ENCODE measurements at regions not wholly inside any gene's neighbourhood (a gene's known extent, or its start where the extent isn't known, plus 50 kb on each side); places are given as distances from the start of the nearest gene placed in this dataset.

DNA sequence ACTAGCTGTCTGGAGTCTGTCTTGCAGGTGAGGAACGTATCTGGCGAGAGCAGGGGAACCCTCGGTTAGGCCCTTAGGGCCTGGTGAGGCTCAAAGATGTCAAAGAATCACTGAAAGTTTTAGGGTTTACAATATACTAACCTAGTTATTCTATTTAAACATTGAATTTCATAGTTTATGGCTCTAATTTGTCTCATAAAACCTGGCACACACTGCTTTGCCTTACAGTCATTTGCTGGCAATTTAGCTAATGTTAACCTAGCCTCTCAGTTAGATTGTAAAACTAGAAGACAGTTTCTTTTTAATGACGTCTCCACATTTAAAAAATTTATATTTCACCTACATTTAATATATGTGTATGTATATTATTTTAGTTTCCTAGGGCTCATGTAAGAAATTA lies 89.6 kb upstream of the DOCK10 start:
- DNase-seq = no peak

- no peak for DNase-seq
These were observed 87.8 kb upstream of the DOCK10 start for GRCh38 chr2:225130093-225130492.

- no peak for DNase-seq
These were observed 82.2 kb upstream of the DOCK10 start for GRCh38 chr2:225124311-225125017.

GRCh38 chr2:225122583-225123486 lies 80.6 kb upstream of the DOCK10 start:
- no peak for DNase-seq

GRCh38 chr2:225122007-225122406 lies 79.7 kb upstream of the DOCK10 start:
- no peak for DNase-seq

DNA sequence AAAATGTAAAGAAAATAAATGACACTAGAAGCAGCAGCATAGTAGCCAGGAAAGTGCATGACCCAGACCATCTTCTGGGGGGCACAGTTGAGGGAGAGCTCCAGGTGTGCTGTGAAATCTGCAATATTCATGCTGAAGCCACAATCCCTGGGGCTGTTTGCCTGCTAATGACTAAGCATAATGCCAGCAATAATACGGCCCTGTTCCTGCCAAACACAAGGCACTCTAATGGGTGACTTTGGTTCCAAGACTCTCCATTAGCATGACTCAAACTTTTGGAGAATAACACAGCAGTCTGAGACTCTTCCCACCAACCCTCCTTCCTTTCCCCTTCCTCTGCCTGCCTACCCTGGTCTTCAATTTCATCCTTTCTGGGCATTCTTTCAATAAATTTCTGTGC lies 77.9 kb upstream of the DOCK10 start:
- DNase-seq = peak; percentile 83

DNA sequence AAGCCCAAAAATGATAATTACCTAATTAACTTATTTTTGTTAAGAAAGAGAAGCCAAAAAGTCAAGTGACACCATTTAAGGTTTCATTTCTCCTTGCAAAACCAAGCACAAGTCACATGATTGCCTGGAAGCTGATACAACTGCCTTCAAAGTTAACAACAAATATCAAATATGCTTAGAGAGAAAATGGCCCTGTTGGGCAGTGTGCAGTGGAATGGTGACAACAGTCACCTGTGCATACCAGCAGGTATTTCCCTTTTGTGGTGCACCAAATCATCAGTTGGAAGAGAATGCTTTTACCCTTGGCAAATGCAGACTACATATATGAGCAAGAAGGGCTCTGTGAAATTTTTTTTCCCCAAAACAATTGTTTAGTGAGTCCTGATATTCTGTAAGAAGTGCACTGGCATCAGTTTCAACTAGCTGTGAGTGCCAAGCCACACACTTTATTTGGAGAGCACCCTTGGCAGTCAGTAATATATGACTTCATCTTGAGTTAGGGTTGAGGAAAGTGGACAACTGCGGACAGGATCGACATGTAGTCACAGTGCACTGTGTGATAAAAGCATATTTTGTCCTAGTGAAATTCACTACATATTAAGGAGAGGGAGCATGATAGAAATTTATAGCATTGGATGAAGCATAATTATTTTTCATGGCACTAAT lies 74.9 kb upstream of the DOCK10 start:
- DNase-seq = no peak

GRCh38 chr2:225114786-225115323 lies 72.6 kb upstream of the DOCK10 start:
- no peak for DNase-seq

GRCh38 chr2:225113371-225114015 lies 71.2 kb upstream of the DOCK10 start:
- DNase-seq = no peak

DNA sequence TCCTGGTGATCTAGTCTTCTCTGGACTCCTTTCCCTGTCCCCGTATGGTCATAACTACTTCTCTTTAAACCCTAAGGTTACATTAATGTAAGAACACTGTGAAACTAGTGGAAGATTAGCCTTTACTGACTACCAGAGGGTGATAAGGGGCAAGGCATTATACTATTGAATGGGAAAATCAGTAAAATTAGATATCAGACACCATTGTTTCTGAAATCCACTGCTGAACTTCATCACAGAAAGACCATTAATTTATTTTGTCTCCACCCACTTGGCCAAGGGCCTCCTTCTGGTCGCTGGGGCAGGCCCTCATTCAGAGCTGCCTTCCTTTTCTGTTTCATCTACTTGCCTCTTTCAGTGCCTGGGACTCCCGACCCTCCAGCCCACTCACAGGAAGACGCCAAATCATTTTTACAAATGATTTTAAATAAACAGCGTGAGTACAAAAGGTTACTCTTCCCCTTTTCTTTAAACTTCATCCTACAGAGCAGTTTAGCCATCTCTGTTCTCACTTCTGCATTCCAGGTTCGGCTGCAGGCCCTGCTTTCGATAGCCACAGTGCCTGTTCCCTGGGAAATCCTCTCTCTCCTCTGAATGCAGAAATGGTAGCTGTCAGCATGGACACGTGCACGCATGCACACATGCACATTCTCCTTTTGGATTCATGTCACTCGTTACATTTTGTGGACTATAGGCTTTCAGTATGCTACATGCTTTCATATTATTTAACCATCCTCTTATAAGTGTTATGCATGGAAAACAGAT lies 70.3 kb upstream of the DOCK10 start:
- no peak for DNase-seq

DNA sequence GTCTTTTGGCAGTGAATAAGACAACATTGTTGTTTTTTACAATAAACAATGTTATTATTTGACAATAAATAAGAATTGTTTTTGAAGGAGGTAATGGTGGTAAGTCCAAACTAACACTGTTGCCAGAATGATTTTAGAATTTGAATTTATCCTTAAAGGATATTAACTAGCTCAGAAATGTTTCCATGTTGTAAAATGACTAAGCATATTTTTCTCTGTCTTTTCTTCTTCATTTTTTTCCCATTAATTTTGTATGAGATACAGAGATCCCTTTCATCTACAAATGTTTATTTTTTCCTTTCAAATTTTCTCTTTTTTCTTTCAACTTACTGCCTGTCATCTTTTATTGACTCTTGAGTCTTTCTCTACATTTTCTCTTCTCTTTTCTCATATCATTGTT lies 66.5 kb upstream of the DOCK10 start:
- no peak for DNase-seq

- peak; percentile 63 for DNase-seq
These were observed 62.7 kb upstream of the DOCK10 start for GRCh38 chr2:225104971-225105370.

- no peak for DNase-seq
These were observed 62.1 kb upstream of the DOCK10 start for GRCh38 chr2:225104321-225104720.

DNA sequence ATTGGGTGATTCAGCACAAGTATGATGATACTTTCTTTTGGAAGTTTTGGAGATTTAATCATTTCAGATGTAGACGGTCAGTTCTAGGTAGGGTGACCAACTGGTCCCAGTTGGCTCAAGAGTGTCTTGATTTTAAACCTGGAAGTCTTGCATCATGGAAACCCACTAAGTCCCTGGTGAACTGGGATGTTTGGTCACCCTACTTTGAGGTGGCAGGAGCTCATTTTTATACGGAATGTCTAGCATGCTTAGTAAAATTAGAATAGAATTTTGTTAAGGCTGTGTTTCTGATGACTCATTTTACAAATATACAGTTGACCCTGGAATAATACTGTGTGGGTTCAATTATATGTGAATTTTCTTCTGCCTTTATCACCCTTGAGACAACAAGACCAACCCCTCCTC lies 61.5 kb upstream of the DOCK10 start:
- no peak for DNase-seq

DNA sequence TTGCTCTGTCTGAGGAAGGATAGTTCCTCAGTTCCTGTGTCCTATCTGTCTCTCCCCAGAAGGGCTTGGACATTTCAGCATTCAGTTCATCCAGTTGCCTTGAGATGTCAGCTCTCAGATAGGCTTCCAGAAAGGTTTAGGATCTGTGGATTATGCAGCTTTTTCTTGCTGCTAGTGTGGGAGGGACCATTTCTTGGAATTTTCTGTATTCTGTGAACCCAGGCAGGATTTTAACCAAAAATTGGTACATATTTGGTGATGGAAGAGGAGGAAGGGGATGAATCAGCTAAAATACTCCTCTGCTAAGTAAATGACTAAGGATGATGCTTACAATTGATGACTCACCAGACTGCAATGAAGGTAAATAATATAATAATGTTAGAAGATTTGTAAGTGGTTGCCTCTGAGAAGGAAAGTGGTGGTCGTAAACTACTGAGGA lies 58.6 kb upstream of the DOCK10 start:
- no peak for DNase-seq

- no peak for DNase-seq
These were observed 58.0 kb upstream of the DOCK10 start for GRCh38 chr2:225100269-225100668.

DNA sequence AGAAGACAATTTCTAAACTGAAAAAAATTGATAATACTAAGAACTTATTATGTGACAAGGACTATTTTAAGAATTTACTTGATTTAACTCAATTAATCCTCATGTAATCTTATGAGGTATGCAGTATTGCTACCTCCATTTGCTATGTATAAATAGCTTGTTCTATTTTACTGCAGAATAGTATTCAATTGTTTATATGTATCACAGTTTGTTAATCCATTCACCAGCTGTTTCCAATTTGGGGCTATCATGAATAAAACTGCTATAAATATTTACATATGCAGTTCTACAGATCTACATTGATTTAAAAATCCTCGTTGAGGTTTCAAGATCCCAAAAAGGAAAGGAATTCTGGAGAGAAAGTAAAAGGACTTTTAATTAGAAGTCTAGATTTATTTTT lies 54.8 kb upstream of the DOCK10 start:
- DNase-seq = no peak

Measured in islet precursor cell (in vitro differentiated cells).